Left forelimb (tissue), 1 donor: ENCODE measurements at regions not wholly inside any gene's neighbourhood (a gene's known extent, or its start where the extent isn't known, plus 50 kb on each side); places are given as distances from the start of the nearest gene placed in this dataset.

Experiments
- DNase-seq: peaks from one replicate; pipeline ENCODE4 v3.0.0-alpha.2; 2018; ENCODE audit warnings: low spot score

GRCh38 chr10:3902054-3902808, 117.2 kb upstream of the KLF6 start:
- DNase-seq: no peak

- no peak for DNase-seq
These were observed 116.4 kb upstream of the KLF6 start for GRCh38 chr10:3901370-3901769.

GRCh38 chr10:3900391-3900790, 115.4 kb upstream of the KLF6 start:
- no peak for DNase-seq

GRCh38 chr10:3898821-3899220, 113.8 kb upstream of the KLF6 start:
- DNase-seq: no peak

GRCh38 chr10:3897156-3897555, 112.1 kb upstream of the KLF6 start:
- no peak for DNase-seq

- no peak for DNase-seq
These were observed 111.2 kb upstream of the KLF6 start for GRCh38 chr10:3896161-3896560.

- DNase-seq: no peak
These were observed 110.1 kb upstream of the KLF6 start for GRCh38 chr10:3895045-3895631.

GRCh38 chr10:3893901-3894563, 109.0 kb upstream of the KLF6 start:
- no peak for DNase-seq

- DNase-seq: no peak
These were observed 107.7 kb upstream of the KLF6 start for GRCh38 chr10:3892440-3893425.

- no peak for DNase-seq
These were observed 106.4 kb upstream of the KLF6 start for GRCh38 chr10:3891396-3891795.

- no peak for DNase-seq
These were observed 105.8 kb upstream of the KLF6 start for GRCh38 chr10:3890602-3891352.

- DNase-seq: no peak
These were observed 105.0 kb upstream of the KLF6 start for GRCh38 chr10:3889961-3890522.

- no peak for DNase-seq
These were observed 103.0 kb upstream of the KLF6 start for GRCh38 chr10:3887885-3888476.

GRCh38 chr10:3887404-3887803, 102.4 kb upstream of the KLF6 start:
- DNase-seq: no peak

GRCh38 chr10:3886641-3887251, 101.7 kb upstream of the KLF6 start:
- DNase-seq: no peak

GRCh38 chr10:3886191-3886590, 101.2 kb upstream of the KLF6 start:
- DNase-seq: no peak

GRCh38 chr10:3882855-3883254, 97.8 kb upstream of the KLF6 start:
- no peak for DNase-seq

- DNase-seq: no peak
These were observed 96.6 kb upstream of the KLF6 start for GRCh38 chr10:3881622-3882021.

- DNase-seq: no peak
These were observed 94.1 kb upstream of the KLF6 start for GRCh38 chr10:3879073-3879472.
